Activated CD4-positive, alpha-beta memory T cell treated with anti-CD3 and anti-CD28 coated beads, Interleukin-2, amount 10 ng/mL, durations not matched to agents 7 days and 5 days (primary cell): ENCODE measurements at regions not wholly inside any gene's neighbourhood (a gene's known extent, or its start where the extent isn't known, plus 50 kb on each side); places are given as distances from the start of the nearest gene placed in this dataset.

Source experiments
- CTCF ChIA-PET: fragments of 350-600 bp; sonication (Branson Sonifier 250); formaldehyde crosslinking; loops from one replicate; lab custom pipeline; 2021; ENCODE audit warnings: antibody characterized with exemption, inconsistent platforms; lab: Charles Lee
- POLR2A ChIA-PET: fragments of 350-600 bp; sonication (Branson Sonifier 250); formaldehyde crosslinking; loops from one replicate; lab custom pipeline; 2021; ENCODE audit warnings: antibody characterized with exemption; lab: Charles Lee
- DNase-seq: peaks from one replicate; pipeline ENCODE4 v3.0.0-alpha.2; 2020
- H3K27ac Mint-ChIP-seq: one replicate; pipeline ENCODE4 v1.8.0; 2021; ENCODE audit warnings: mild to moderate bottlenecking, mixed read lengths
- H3K27me3 Mint-ChIP-seq: one replicate; pipeline ENCODE4 v1.8.0; 2021; ENCODE audit warnings: mixed read lengths
- H3K36me3 Mint-ChIP-seq: one replicate; pipeline ENCODE4 v1.8.0; 2021; ENCODE audit warnings: low read depth, mixed read lengths
- H3K4me1 Mint-ChIP-seq: one replicate; pipeline ENCODE4 v1.8.0; 2021; ENCODE audit warnings: mixed read lengths
- H3K4me3 Mint-ChIP-seq: one replicate; pipeline ENCODE4 v1.8.0; 2021; ENCODE audit warnings: mild to moderate bottlenecking, mixed read lengths
- H3K9me3 Mint-ChIP-seq: one replicate; pipeline ENCODE4 v1.8.0; 2021; ENCODE audit warnings: mixed read lengths

GRCh38 chr17:72046178-72046577 is 74.6 kb upstream of the SOX9 start:
- DNase-seq = no peak
- Mint-ChIP-seq H3K4me3 (no peak overlapping the region), H3K9me3 (peaks cover 8% of the 10 kb centered on the region), H3K4me1 (no peaks in the 10 kb centered on the region), H3K36me3 (no peaks in the 10 kb centered on the region), H3K27ac (no peak overlapping the region), H3K27me3 (no peaks in the 10 kb centered on the region)
- ChIA-PET POLR2A (no interaction called here), CTCF (no interaction called here)

- CTCF ChIA-PET = no interaction called here
- Mint-ChIP-seq H3K9me3 (peaks cover 11% of the 10 kb centered on the region), H3K27me3 (no peaks in the 10 kb centered on the region), H3K36me3 (no peaks in the 10 kb centered on the region), H3K27ac (no peak overlapping the region), H3K4me3 (no peak overlapping the region), H3K4me1 (no peaks in the 10 kb centered on the region)
- DNase-seq = no peak
- POLR2A ChIA-PET = no interaction called here
These were observed 73.9 kb upstream of the SOX9 start for GRCh38 chr17:72046643-72047612.

- Mint-ChIP-seq H3K4me3 (no peak overlapping the region), H3K27ac (no peak overlapping the region), H3K27me3 (no peaks in the 10 kb centered on the region), H3K36me3 (no peaks in the 10 kb centered on the region), H3K9me3 (peaks cover 9% of the 10 kb centered on the region), H3K4me1 (no peaks in the 10 kb centered on the region)
- POLR2A ChIA-PET = no interaction called here
- DNase-seq = no peak
- CTCF ChIA-PET = no interaction called here
These were observed 70.9 kb upstream of the SOX9 start for GRCh38 chr17:72049914-72050313.

- Mint-ChIP-seq H3K27ac (no peak overlapping the region), H3K36me3 (no peaks in the 10 kb centered on the region), H3K27me3 (no peaks in the 10 kb centered on the region), H3K4me3 (no peak overlapping the region), H3K9me3 (peaks cover 9% of the 10 kb centered on the region), H3K4me1 (no peaks in the 10 kb centered on the region)
- ChIA-PET POLR2A (no interaction called here), CTCF (no interaction called here)
- no peak for DNase-seq
These were observed 67.8 kb upstream of the SOX9 start for GRCh38 chr17:72053036-72053435.

- H3K27me3 Mint-ChIP-seq = no peaks in the 10 kb centered on the region
- CTCF ChIA-PET = no interaction called here
- H3K9me3 Mint-ChIP-seq = peaks cover 9% of the 10 kb centered on the region
- H3K4me3 Mint-ChIP-seq = no peak overlapping the region
- no peak overlapping the region for H3K27ac Mint-ChIP-seq
- DNase-seq = no peak
- POLR2A ChIA-PET = no interaction called here
- no peaks in the 10 kb centered on the region for H3K36me3 Mint-ChIP-seq
- H3K4me1 Mint-ChIP-seq = no peaks in the 10 kb centered on the region
These were observed 67.4 kb upstream of the SOX9 start for GRCh38 chr17:72053449-72053848.

- Mint-ChIP-seq H3K36me3 (no peaks in the 10 kb centered on the region), H3K4me1 (no peaks in the 10 kb centered on the region), H3K9me3 (peaks cover 3% of the 10 kb centered on the region), H3K27me3 (no peaks in the 10 kb centered on the region), H3K27ac (no peak overlapping the region), H3K4me3 (no peak overlapping the region)
- POLR2A ChIA-PET = no interaction called here
- CTCF ChIA-PET = no interaction called here
- DNase-seq = no peak
These were observed 64.7 kb upstream of the SOX9 start for GRCh38 chr17:72056155-72056554.

GRCh38 chr17:72056727-72057290 is 64.0 kb upstream of the SOX9 start:
- Mint-ChIP-seq H3K36me3 (no peaks in the 10 kb centered on the region), H3K4me1 (no peaks in the 10 kb centered on the region), H3K9me3 (no peaks in the 10 kb centered on the region), H3K4me3 (no peak overlapping the region), H3K27ac (no peak overlapping the region), H3K27me3 (no peaks in the 10 kb centered on the region)
- ChIA-PET POLR2A (no interaction called here), CTCF (no interaction called here)
- DNase-seq = no peak

- no peaks in the 10 kb centered on the region for H3K9me3 Mint-ChIP-seq
- no peaks in the 10 kb centered on the region for H3K27me3 Mint-ChIP-seq
- H3K4me3 Mint-ChIP-seq = no peak overlapping the region
- no peaks in the 10 kb centered on the region for H3K4me1 Mint-ChIP-seq
- H3K36me3 Mint-ChIP-seq = no peaks in the 10 kb centered on the region
- H3K27ac Mint-ChIP-seq = no peak overlapping the region
- POLR2A ChIA-PET = no interaction called here
- DNase-seq = no peak
- CTCF ChIA-PET = no interaction called here
These were observed 60.7 kb upstream of the SOX9 start for GRCh38 chr17:72060084-72060483.

GRCh38 chr17:72063262-72063661 is 57.6 kb upstream of the SOX9 start:
- CTCF ChIA-PET = no interaction called here
- H3K4me1 Mint-ChIP-seq = no peaks in the 10 kb centered on the region
- no peak overlapping the region for H3K4me3 Mint-ChIP-seq
- no peak for DNase-seq
- no peaks in the 10 kb centered on the region for H3K27me3 Mint-ChIP-seq
- no peaks in the 10 kb centered on the region for H3K36me3 Mint-ChIP-seq
- H3K9me3 Mint-ChIP-seq = no peaks in the 10 kb centered on the region
- no peak overlapping the region for H3K27ac Mint-ChIP-seq
- POLR2A ChIA-PET = no interaction called here

GRCh38 chr17:72063756-72064450 is 56.9 kb upstream of the SOX9 start:
- Mint-ChIP-seq H3K4me3 (no peak overlapping the region), H3K27ac (no peak overlapping the region), H3K9me3 (no peaks in the 10 kb centered on the region), H3K4me1 (no peaks in the 10 kb centered on the region), H3K27me3 (no peaks in the 10 kb centered on the region), H3K36me3 (no peaks in the 10 kb centered on the region)
- POLR2A ChIA-PET = no interaction called here
- CTCF ChIA-PET = no interaction called here
- no peak for DNase-seq

- ChIA-PET POLR2A (no interaction called here), CTCF (no interaction called here)
- H3K9me3 Mint-ChIP-seq = no peaks in the 10 kb centered on the region
- no peaks in the 10 kb centered on the region for H3K36me3 Mint-ChIP-seq
- DNase-seq = no peak
- H3K27me3 Mint-ChIP-seq = no peaks in the 10 kb centered on the region
- no peak overlapping the region for H3K4me3 Mint-ChIP-seq
- no peak overlapping the region for H3K27ac Mint-ChIP-seq
- no peaks in the 10 kb centered on the region for H3K4me1 Mint-ChIP-seq
These were observed 56.1 kb upstream of the SOX9 start for GRCh38 chr17:72064606-72065193.

GRCh38 chr17:72065556-72065955 is 55.3 kb upstream of the SOX9 start:
- no peaks in the 10 kb centered on the region for H3K9me3 Mint-ChIP-seq
- H3K27me3 Mint-ChIP-seq = no peaks in the 10 kb centered on the region
- H3K4me1 Mint-ChIP-seq = no peaks in the 10 kb centered on the region
- ChIA-PET POLR2A (no interaction called here), CTCF (no interaction called here)
- H3K27ac Mint-ChIP-seq = no peak overlapping the region
- H3K4me3 Mint-ChIP-seq = no peak overlapping the region
- H3K36me3 Mint-ChIP-seq = no peaks in the 10 kb centered on the region
- no peak for DNase-seq

- Mint-ChIP-seq H3K4me3 (no peak overlapping the region), H3K9me3 (no peaks in the 10 kb centered on the region), H3K27me3 (no peaks in the 10 kb centered on the region), H3K27ac (no peak overlapping the region), H3K36me3 (no peaks in the 10 kb centered on the region), H3K4me1 (no peaks in the 10 kb centered on the region)
- no peak for DNase-seq
- ChIA-PET POLR2A (no interaction called here), CTCF (no interaction called here)
These were observed 52.2 kb upstream of the SOX9 start for GRCh38 chr17:72068643-72069042.
